ENCODE measurements at regions not wholly inside any gene's neighbourhood (a gene's known extent, or its start where the extent isn't known, plus 50 kb on each side); places are given as distances from the start of the nearest gene placed in this dataset.
"Not testable (repeated sequence)": the region's sequence is repeated elsewhere in the genome, so short reads cannot be mapped to it uniquely, and the experiment has no call there.

DNA sequence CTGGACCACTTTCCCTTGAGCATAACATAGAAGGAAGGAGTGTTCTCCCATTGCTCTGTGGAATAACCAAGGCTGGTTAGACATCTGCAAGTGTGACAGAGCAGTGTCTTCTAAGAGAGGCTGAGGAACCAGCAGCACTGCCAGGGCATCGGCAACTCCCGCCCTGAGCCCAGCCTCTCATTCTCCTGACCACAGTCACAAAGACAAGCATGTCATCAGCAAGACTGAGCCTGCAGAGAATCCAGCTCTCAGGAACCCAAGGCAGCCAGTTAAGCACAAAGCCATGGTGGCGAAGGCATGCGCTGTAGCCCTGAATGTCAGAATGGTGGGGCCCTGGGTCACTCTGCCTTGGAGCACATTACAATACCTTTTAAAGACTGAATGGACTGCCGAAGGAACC, 253.9 kb downstream of the AGTPBP1 start:
- TF ChIP-seq, protein P1, sequence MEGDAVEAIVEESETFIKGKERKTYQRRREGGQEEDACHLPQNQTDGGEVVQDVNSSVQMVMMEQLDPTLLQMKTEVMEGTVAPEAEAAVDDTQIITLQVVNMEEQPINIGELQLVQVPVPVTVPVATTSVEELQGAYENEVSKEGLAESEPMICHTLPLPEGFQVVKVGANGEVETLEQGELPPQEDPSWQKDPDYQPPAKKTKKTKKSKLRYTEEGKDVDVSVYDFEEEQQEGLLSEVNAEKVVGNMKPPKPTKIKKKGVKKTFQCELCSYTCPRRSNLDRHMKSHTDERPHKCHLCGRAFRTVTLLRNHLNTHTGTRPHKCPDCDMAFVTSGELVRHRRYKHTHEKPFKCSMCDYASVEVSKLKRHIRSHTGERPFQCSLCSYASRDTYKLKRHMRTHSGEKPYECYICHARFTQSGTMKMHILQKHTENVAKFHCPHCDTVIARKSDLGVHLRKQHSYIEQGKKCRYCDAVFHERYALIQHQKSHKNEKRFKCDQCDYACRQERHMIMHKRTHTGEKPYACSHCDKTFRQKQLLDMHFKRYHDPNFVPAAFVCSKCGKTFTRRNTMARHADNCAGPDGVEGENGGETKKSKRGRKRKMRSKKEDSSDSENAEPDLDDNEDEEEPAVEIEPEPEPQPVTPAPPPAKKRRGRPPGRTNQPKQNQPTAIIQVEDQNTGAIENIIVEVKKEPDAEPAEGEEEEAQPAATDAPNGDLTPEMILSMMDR (IDR thresholded peaks at IDR 0.05; ENCODE audit: control insufficient read depth, insufficient read depth, low read depth, low read length, missing control alignments): no peak
- no peak for DNase-seq (ENCODE audit: low read depth)
- no peak overlapping the region for H3K4me3 ChIP-seq (ENCODE audit: control insufficient read depth, low read depth, low read length)

- TF ChIP-seq, protein P1 (IDR thresholded peaks at IDR 0.05; ENCODE audit: control insufficient read depth, insufficient read depth, low read depth, low read length, missing control alignments): no peak
- DNase-seq (ENCODE audit: low read depth): no peak
- H3K4me3 ChIP-seq (ENCODE audit: control insufficient read depth, low read depth, low read length): no peak overlapping the region
Measured at GRCh38 chr9:85484235-85484634, 257.5 kb downstream of the AGTPBP1 start.

DNA sequence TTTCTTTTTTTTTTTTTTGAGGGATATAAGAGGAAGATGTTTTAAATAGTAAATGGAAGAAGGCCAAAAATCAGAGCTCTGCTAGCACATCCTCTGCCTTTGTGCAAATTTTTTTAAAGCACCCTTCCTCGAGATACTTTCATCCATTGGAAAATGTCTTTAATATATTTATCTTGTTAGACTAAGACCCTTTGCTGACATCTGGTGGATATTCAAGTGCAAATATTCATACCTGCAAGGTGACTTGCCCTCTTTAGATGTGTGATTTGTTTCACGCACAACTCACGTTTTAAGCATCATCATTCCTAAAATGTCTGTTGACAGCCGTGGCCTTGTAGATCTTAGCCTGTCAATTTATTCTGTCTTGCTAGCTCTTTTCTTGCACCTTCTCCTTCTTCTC, 258.5 kb downstream of the AGTPBP1 start:
- TF ChIP-seq, protein P1 (IDR thresholded peaks at IDR 0.05; ENCODE audit: control insufficient read depth, insufficient read depth, low read depth, low read length, missing control alignments): no peak
- no peak for DNase-seq (ENCODE audit: low read depth)
- H3K4me3 ChIP-seq (ENCODE audit: control insufficient read depth, low read depth, low read length): no peak overlapping the region

GRCh38 chr9:85479305-85479704, 262.4 kb downstream of the AGTPBP1 start:
- H3K4me3 ChIP-seq (ENCODE audit: control insufficient read depth, low read depth, low read length): no peak overlapping the region
- TF ChIP-seq, protein P1 (IDR thresholded peaks at IDR 0.05; ENCODE audit: control insufficient read depth, insufficient read depth, low read depth, low read length, missing control alignments): no peak
- no peak for DNase-seq (ENCODE audit: low read depth)

- TF ChIP-seq, protein P1 (IDR thresholded peaks at IDR 0.05; ENCODE audit: control insufficient read depth, insufficient read depth, low read depth, low read length, missing control alignments): no peak
- no peak overlapping the region for H3K4me3 ChIP-seq (ENCODE audit: control insufficient read depth, low read depth, low read length)
- no peak for DNase-seq (ENCODE audit: low read depth)
Measured at GRCh38 chr9:85478847-85479246, 262.9 kb downstream of the AGTPBP1 start.

GRCh38 chr9:85474896-85475295, 266.9 kb downstream of the AGTPBP1 start:
- H3K4me3 ChIP-seq (ENCODE audit: control insufficient read depth, low read depth, low read length); DNase-seq (ENCODE audit: low read depth): not testable (repeated sequence)

GRCh38 chr9:85471791-85472190, 270.0 kb downstream of the AGTPBP1 start:
- DNase-seq (ENCODE audit: low read depth): no peak
- TF ChIP-seq, protein P1 (IDR thresholded peaks at IDR 0.05; ENCODE audit: control insufficient read depth, insufficient read depth, low read depth, low read length, missing control alignments): no peak
- H3K4me3 ChIP-seq (ENCODE audit: control insufficient read depth, low read depth, low read length): no peak overlapping the region

All from AG09309 (cell line).